GM12875 (cell line): ENCODE measurements at regions not wholly inside any gene's neighbourhood (a gene's known extent, or its start where the extent isn't known, plus 50 kb on each side); places are given as distances from the start of the nearest gene placed in this dataset.

Experiments used
- H3K4me3 ChIP-seq: one replicate; pipeline ENCODE4 v1.5.1; 2011; ENCODE audit warnings: low read depth, low read length, control low read depth
- TF ChIP-seq, protein P1 (sequence below): IDR thresholded peaks from 2 replicates; pipeline ENCODE4 v1.5.1; 2011; ENCODE audit warnings: low read depth, mild to moderate bottlenecking, control low read depth, inconsistent platforms, low read length, moderate library complexity, borderline replicate concordance; ENCODE audit not compliant: insufficient read depth

DNA sequence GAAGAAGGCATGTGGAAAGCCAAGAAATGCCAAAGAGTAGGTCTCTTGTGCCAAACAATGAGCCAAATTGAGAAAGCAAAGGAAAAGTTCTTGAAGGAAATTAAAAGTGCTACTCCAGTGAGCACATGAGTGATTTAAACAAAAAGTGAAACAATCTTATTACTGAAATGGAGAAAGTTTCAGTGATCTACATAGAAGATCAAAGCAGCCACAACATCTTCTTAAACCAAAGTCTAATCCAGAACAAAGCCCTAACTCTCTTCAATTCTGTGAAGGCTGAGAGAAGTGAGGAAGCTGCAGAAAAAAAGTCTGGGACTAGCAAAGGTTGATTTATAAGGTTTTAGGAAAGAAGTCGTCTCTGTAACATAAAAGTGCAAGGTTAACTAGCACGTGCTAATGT is 259.6 kb downstream of the FLRT2 start:
- TF ChIP-seq, protein P1, sequence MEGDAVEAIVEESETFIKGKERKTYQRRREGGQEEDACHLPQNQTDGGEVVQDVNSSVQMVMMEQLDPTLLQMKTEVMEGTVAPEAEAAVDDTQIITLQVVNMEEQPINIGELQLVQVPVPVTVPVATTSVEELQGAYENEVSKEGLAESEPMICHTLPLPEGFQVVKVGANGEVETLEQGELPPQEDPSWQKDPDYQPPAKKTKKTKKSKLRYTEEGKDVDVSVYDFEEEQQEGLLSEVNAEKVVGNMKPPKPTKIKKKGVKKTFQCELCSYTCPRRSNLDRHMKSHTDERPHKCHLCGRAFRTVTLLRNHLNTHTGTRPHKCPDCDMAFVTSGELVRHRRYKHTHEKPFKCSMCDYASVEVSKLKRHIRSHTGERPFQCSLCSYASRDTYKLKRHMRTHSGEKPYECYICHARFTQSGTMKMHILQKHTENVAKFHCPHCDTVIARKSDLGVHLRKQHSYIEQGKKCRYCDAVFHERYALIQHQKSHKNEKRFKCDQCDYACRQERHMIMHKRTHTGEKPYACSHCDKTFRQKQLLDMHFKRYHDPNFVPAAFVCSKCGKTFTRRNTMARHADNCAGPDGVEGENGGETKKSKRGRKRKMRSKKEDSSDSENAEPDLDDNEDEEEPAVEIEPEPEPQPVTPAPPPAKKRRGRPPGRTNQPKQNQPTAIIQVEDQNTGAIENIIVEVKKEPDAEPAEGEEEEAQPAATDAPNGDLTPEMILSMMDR = no peak
- no peak overlapping the region for H3K4me3 ChIP-seq

DNA sequence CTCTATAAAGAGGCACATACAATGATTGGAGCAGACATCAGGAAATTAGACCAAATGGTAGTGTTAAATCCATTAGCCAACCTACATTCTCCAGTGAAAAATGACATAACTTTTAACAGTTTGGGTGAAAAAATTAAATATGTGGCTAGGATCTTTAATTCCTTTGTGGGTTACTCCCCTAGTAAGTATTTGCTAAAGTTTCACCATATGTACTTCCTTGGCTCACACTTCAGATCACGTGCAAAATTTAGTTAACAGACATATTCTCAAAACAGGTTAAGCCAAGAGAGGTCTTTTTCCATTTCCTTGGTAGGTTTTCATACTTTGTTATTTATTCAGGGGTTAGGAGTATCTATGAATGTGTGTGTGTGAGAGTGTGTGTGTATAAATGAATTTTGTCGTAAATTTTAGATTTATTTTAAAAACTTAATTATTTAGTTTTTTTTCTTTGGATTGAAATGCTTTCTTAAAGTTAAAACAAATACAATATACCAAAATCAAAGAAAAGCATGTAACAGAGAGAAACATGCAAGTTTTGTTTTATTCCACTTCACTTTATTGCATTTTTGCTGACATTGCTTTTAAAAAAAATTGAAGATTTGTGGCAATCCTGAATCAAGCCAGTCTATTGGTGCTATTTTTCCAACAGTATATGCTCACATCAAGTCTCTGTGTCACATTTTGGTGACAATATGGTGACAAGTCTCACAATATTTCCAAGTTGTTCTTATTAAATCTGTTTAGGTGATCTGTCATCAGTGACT is 258.7 kb downstream of the FLRT2 start:
- TF ChIP-seq, protein P1 = no peak
- H3K4me3 ChIP-seq = no peak overlapping the region

DNA sequence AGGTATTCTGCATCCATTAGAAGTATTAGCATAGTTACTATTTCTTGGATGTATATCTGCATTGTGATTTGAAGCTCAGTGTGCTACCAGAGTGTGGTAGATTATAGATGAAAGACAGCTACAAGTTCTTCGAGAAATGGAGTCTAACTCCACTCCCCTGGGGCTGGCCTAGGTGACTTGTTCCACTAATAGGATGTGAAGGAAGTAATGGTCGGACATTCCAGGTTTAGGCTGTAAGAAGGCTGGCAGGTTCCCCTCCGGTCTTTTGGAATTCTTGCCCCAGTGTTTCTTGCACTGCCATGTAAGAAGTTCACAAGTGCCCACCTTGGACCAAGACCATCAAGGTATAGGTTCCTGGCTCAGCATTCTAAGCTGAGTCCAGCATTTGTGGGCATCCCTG is 236.4 kb downstream of the FLRT2 start:
- H3K4me3 ChIP-seq = no peak overlapping the region
- TF ChIP-seq, protein P1 = no peak

DNA sequence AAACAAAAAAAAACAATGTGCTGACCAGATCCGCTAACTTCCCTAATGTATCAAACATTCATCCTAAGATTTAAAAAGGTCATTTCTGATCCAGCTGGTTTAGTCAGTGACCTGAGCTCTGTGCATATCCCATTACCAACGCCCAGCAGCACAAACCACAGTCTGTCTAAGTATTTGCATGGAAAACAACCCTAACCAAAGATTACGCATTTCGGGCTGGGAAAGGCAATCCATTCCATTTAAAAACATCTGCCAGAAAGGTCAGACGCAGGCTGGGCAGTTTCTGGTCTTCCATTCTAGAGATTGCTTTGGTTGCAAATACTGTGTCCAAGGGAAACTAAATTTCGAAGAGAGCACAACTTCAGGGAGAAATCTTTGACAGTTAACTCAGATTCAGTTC is 234.9 kb downstream of the FLRT2 start:
- TF ChIP-seq, protein P1 = no peak
- H3K4me3 ChIP-seq = no peak overlapping the region

DNA sequence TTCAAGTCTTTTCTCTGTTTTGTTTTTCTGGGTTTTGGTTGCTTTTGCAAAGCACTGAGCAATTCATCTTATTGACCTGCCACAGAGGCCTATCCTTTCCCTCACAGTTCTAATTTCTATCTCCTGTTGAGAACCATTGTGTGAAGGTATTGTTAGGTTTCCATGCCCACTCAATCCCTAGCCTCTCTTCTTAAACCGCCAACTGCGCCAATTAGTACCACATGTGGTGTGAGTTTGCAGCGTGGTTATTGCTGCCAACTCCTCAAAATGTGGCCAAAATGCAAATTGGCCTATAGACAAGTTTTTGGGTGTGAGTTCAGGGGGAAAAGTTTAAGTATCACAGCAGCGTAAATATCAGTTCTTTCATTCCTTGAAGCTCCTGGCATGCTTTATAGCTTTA is 232.6 kb downstream of the FLRT2 start:
- no peak overlapping the region for H3K4me3 ChIP-seq
- TF ChIP-seq, protein P1 = no peak

DNA sequence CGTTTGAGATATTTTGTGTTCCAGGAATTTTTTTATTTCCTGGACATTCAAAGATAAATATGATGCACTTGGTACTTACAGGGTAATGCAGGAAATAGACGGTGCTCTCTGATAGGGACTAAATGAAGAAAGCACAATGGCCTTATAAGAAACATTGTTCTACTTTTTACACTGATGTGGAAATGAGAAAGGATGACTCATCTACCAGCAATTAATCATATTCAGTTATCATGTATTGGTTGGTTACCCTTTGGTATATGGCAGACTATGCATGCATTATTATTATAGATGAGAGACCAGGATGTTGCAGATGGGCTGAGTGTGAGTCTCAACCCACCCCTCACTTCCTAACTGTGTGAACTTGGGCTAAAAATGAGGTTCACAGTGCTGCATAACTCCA is 222.2 kb downstream of the FLRT2 start:
- no peak overlapping the region for H3K4me3 ChIP-seq
- TF ChIP-seq, protein P1 = no peak

DNA sequence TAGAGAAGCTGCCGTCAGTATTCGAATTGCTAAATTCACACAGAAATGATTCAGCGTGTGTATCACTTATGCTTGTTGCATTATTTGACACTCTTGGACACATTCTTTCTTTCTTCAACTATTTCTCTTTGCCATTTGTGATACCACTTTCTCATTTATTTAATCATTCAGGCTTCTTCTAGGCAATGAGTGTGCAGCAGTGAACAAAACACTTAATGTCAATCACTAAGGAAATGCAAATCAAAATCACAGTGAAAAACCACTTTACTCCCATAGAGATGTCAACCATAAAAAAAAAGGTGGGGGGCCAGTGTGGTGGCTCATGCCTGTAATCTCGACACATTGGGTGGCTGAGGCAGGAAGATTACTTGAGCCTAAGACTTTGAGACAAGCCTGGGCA is 214.6 kb downstream of the FLRT2 start:
- TF ChIP-seq, protein P1 = no peak
- H3K4me3 ChIP-seq = no peak overlapping the region
